HL-60 (cell line): ENCODE measurements at regions not wholly inside any gene's neighbourhood (a gene's known extent, or its start where the extent isn't known, plus 50 kb on each side); places are given as distances from the start of the nearest gene placed in this dataset.

Experiments
- DNase-seq, 2 experiments: peaks; one replicate each; pipeline ENCODE4 v3.0.0-alpha.2; 2010 to 2020; ENCODE audit warnings: low read depth in 1 of 2, low spot score in 1 of 2
- H3K27ac ChIP-seq: fragments of 250-450 bp; sonication (Bioruptor Pico); replicated peaks from 2 replicates; pipeline ENCODE4 v1.5.1; 2020; ENCODE audit warnings: mild to moderate bottlenecking, moderate library complexity
- H3K27me3 ChIP-seq: fragments of 250-450 bp; sonication (Bioruptor Pico); 2 replicates; pipeline ENCODE4 v1.5.1; 2021; ENCODE audit warnings: mild to moderate bottlenecking, moderate library complexity; ENCODE audit not compliant: insufficient read depth, poor library complexity, severe bottlenecking
- H3K4me3 ChIP-seq: replicated peaks from 2 replicates; pipeline ENCODE4 v1.5.1; 2011; ENCODE audit warnings: mild to moderate bottlenecking, control low read depth, low read length; ENCODE audit not compliant: insufficient read depth
- CTCF ChIP-seq: IDR thresholded peaks from one replicate; pipeline ENCODE4 v1.5.1; 2011; ENCODE audit warnings: low read length, control low read depth, inconsistent platforms; ENCODE audit not compliant: insufficient read depth
- GABPA ChIP-seq: IDR thresholded peaks from 2 replicates; pipeline ENCODE4 v1.6.1; 2012; ENCODE audit warnings: low read depth
- POLR2AphosphoS5 ChIP-seq: IDR thresholded peaks from 2 replicates; pipeline ENCODE4 v1.6.1; 2012; ENCODE audit warnings: low read depth
- SPI1 ChIP-seq: IDR thresholded peaks from 2 replicates; pipeline ENCODE4 v1.6.1; 2012; ENCODE audit warnings: low read depth, mild to moderate bottlenecking, borderline replicate concordance
- TF ChIP-seq, protein P1 (sequence below): IDR thresholded peaks from 2 replicates; pipeline ENCODE4 v1.6.1; 2012; ENCODE audit warnings: low read depth; ENCODE audit not compliant: insufficient replicate concordance

DNA sequence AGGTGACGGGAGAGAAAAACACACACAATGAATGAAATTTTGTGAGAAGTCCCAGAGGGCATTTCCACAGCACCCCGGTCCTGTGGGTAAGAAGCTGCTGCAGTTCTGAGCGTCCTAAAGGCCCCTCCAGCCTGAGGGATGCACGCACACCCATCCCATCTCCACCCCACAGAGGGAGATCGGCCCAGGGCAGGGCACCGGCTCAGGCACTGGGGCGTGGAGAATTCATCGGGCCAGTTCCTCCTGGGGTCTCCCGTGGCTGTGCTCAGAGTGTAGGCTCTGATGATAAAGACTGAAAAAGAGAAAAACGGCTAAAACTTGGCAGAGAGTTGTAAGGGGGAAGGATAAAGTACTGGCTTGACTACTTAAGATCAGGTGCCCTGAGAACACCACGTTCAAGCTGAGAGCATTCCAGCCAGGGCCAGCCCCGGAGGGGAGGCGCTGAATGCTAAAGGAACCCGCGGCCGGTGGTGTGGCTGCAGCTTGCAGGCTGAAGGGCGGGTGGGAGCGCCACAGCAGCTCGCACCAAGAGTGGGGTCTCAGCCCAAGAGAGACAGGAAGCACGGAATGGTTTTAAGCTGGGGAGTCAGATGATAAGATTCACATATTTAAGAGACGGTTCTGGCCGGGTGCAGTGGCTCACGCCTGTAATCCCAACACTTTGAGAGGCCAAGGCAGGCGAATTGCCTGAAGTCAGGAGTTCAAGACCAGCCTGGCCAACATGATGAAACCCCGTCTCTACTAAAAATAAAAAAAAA is 121.9 kb upstream of the SPACA7 start:
- no peak overlapping the region for H3K27ac ChIP-seq
- H3K4me3 ChIP-seq: no peak overlapping the region
- no peak for DNase-seq
- TF ChIP-seq, protein P1, sequence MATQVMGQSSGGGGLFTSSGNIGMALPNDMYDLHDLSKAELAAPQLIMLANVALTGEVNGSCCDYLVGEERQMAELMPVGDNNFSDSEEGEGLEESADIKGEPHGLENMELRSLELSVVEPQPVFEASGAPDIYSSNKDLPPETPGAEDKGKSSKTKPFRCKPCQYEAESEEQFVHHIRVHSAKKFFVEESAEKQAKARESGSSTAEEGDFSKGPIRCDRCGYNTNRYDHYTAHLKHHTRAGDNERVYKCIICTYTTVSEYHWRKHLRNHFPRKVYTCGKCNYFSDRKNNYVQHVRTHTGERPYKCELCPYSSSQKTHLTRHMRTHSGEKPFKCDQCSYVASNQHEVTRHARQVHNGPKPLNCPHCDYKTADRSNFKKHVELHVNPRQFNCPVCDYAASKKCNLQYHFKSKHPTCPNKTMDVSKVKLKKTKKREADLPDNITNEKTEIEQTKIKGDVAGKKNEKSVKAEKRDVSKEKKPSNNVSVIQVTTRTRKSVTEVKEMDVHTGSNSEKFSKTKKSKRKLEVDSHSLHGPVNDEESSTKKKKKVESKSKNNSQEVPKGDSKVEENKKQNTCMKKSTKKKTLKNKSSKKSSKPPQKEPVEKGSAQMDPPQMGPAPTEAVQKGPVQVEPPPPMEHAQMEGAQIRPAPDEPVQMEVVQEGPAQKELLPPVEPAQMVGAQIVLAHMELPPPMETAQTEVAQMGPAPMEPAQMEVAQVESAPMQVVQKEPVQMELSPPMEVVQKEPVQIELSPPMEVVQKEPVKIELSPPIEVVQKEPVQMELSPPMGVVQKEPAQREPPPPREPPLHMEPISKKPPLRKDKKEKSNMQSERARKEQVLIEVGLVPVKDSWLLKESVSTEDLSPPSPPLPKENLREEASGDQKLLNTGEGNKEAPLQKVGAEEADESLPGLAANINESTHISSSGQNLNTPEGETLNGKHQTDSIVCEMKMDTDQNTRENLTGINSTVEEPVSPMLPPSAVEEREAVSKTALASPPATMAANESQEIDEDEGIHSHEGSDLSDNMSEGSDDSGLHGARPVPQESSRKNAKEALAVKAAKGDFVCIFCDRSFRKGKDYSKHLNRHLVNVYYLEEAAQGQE: no peak
- TF ChIP-seq CTCF: no peak
- TF ChIP-seq POLR2AphosphoS5: no peak
- no peak for TF ChIP-seq SPI1
- no peak for TF ChIP-seq GABPA
- H3K27me3 ChIP-seq: peaks cover 3% of the 10 kb centered on the region

DNA sequence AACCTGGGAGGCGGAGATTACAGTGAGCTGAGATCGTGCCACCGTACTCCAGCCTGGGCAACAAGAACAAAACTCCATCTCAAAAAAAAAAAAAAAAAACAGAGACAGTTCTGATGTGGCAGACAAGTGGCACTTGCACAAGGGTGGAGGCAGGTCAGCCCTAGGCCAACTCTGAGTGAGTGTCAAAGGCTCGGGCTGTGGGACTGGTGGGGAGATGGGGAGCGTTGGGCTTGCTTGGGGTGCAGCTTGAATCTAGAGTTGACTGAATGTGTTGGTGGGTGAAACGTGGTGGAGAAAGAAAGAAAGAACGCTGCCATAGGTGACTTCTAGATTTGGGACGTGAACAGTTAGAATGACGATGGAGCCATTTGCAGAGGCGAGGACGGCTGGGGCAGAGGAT is 121.3 kb upstream of the SPACA7 start:
- peaks cover 3% of the 10 kb centered on the region for H3K27me3 ChIP-seq
- DNase-seq: no peak
- TF ChIP-seq, protein P1: no peak
- TF ChIP-seq GABPA: no peak
- TF ChIP-seq CTCF: no peak
- TF ChIP-seq SPI1: no peak
- TF ChIP-seq POLR2AphosphoS5: no peak
- no peak overlapping the region for H3K4me3 ChIP-seq
- H3K27ac ChIP-seq: no peak overlapping the region

GRCh38 chr13:112255550-112256120 is 120.5 kb upstream of the SPACA7 start:
- no peak for DNase-seq
- Histone ChIP-seq H3K27ac (no peak overlapping the region), H3K4me3 (no peak overlapping the region), H3K27me3 (peaks cover 3% of the 10 kb centered on the region)
- no peak for TF ChIP-seq GABPA
- no peak for TF ChIP-seq POLR2AphosphoS5
- TF ChIP-seq SPI1: no peak
- TF ChIP-seq, protein P1: no peak
- TF ChIP-seq CTCF: no peak
